Endodermal cell (in vitro differentiated cells): ENCODE measurements at regions not wholly inside any gene's neighbourhood (a gene's known extent, or its start where the extent isn't known, plus 50 kb on each side); places are given as distances from the start of the nearest gene placed in this dataset.

ENCODE experiments used
- DNase-seq: peaks from one replicate; pipeline ENCODE4 v3.0.0-alpha.2; 2017
- H3K27ac ChIP-seq: 2 replicates; pipeline ENCODE4 v1.5.1; 2013; ENCODE audit warnings: mild to moderate bottlenecking, low read depth, low read length, moderate library complexity
- H3K27me3 ChIP-seq: 2 replicates; pipeline ENCODE4 v1.6.1; 2013; ENCODE audit warnings: mild to moderate bottlenecking, low read length, moderate library complexity; ENCODE audit not compliant: insufficient read depth, control insufficient read depth, poor library complexity, severe bottlenecking
- H3K36me3 ChIP-seq: 2 replicates; pipeline ENCODE4 v1.7.0; 2013; ENCODE audit warnings: mild to moderate bottlenecking, low read length, moderate library complexity; ENCODE audit not compliant: control insufficient read depth, insufficient read depth
- H3K4me1 ChIP-seq: one replicate; pipeline ENCODE4 v1.7.0; 2013; ENCODE audit warnings: low read length; ENCODE audit not compliant: control insufficient read depth, insufficient read depth
- H3K4me3 ChIP-seq: 2 replicates; pipeline ENCODE4 v1.5.1; 2013; ENCODE audit warnings: mild to moderate bottlenecking, low read length, moderate library complexity
- H3K9ac ChIP-seq: 2 replicates; pipeline ENCODE4 v1.6.1; 2013; ENCODE audit warnings: mild to moderate bottlenecking, low read length, moderate library complexity; ENCODE audit not compliant: poor library complexity, severe bottlenecking; ENCODE audit errors: extremely low read depth
- H3K9me3 ChIP-seq: 2 replicates; pipeline ENCODE4 v1.6.1; 2013; ENCODE audit warnings: mild to moderate bottlenecking, low read length, moderate library complexity; ENCODE audit not compliant: control insufficient read depth
- H3K27ac Mint-ChIP-seq: 2 replicates; pipeline ENCODE4 v1.8.0; 2020; ENCODE audit warnings: mixed read lengths
- H3K27me3 Mint-ChIP-seq: 2 replicates; pipeline ENCODE4 v1.8.0; 2021; ENCODE audit warnings: mild to moderate bottlenecking, mixed read lengths; ENCODE audit not compliant: insufficient read depth
- H3K36me3 Mint-ChIP-seq: 2 replicates; pipeline ENCODE4 v1.8.0; 2020; ENCODE audit warnings: low read depth, mixed read lengths
- H3K4me1 Mint-ChIP-seq: 2 replicates; pipeline ENCODE4 v1.8.0; 2020; ENCODE audit warnings: mixed read lengths
- H3K4me3 Mint-ChIP-seq: 2 replicates; pipeline ENCODE4 v1.8.0; 2020; ENCODE audit warnings: mild to moderate bottlenecking, moderate library complexity, mixed read lengths
- H3K9me3 Mint-ChIP-seq: 2 replicates; pipeline ENCODE4 v1.8.0; 2020; ENCODE audit warnings: mild to moderate bottlenecking, mixed read lengths
- WGBS, 2 experiments: methylation state at CpG; one replicate each; pipeline versions ENCODE4 v1.1.5 to v1.1.7; 2013; ENCODE audit warnings: missing lambda C conversion rate in 2 of 2, mixed read lengths in 1 of 2; ENCODE audit not compliant: insufficient coverage in 1 of 2, insufficient read length in 1 of 2; 5-methylcytosine and 5-hydroxymethylcytosine counted together
- TF ChIP-seq, protein P1 (sequence below): fragments of 200-600 bp; sonication (generic); conservative IDR thresholded peaks from 2 replicates; pipeline ENCODE4 v1.5.0; 2021; ENCODE audit warnings: antibody characterized with exemption, mild to moderate bottlenecking

DNA sequence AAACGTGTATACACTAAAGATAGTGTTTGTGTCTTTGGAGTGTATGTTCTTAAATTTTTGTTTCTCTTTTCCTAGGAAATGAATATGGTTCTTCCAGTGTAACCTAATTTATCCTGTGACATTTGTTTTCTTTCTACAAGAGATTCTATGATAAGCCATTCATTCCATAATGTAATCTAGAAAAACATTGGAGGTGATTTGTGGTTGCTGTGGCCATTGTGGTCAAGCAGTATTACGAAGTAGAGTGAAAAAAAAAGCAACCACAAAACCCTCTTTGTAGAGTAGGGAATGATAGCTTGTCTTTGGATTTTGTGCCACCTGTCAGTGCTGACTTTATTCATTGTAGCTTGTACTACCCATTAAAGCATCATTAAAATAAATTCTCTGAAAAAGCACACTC is 1209.6 kb downstream of the ZPLD1 start:
- H3K4me1 ChIP-seq = no peaks in the 10 kb centered on the region
- H3K36me3 ChIP-seq = no peaks in the 10 kb centered on the region
- no peak for DNase-seq
- H3K9ac ChIP-seq = no peak overlapping the region
- no peaks in the 10 kb centered on the region for H3K9me3 ChIP-seq
- no peak overlapping the region for H3K27ac ChIP-seq
- H3K4me3 ChIP-seq = no peak overlapping the region
- WGBS, 2 experiments = 100% methylated on average over 2 of the region's 2 CpGs; no CpG with 5 or more reads in 1 of the 2 experiments
- no peak overlapping the region for H3K27ac Mint-ChIP-seq
- no peak overlapping the region for H3K4me3 Mint-ChIP-seq
- no peaks in the 10 kb centered on the region for H3K27me3 Mint-ChIP-seq
- peaks cover 3% of the 10 kb centered on the region for H3K4me1 Mint-ChIP-seq
- TF ChIP-seq, protein P1, sequence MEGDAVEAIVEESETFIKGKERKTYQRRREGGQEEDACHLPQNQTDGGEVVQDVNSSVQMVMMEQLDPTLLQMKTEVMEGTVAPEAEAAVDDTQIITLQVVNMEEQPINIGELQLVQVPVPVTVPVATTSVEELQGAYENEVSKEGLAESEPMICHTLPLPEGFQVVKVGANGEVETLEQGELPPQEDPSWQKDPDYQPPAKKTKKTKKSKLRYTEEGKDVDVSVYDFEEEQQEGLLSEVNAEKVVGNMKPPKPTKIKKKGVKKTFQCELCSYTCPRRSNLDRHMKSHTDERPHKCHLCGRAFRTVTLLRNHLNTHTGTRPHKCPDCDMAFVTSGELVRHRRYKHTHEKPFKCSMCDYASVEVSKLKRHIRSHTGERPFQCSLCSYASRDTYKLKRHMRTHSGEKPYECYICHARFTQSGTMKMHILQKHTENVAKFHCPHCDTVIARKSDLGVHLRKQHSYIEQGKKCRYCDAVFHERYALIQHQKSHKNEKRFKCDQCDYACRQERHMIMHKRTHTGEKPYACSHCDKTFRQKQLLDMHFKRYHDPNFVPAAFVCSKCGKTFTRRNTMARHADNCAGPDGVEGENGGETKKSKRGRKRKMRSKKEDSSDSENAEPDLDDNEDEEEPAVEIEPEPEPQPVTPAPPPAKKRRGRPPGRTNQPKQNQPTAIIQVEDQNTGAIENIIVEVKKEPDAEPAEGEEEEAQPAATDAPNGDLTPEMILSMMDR = no peak
- H3K36me3 Mint-ChIP-seq = no peaks in the 10 kb centered on the region
- no peaks in the 10 kb centered on the region for H3K9me3 Mint-ChIP-seq
- peaks cover 45% of the 10 kb centered on the region for H3K27me3 ChIP-seq

GRCh38 chr3:103653996-103654395 is 1219.2 kb downstream of the ZPLD1 start:
- TF ChIP-seq, protein P1 = no peak
- Mint-ChIP-seq H3K4me3 (no peak overlapping the region), H3K9me3 (no peaks in the 10 kb centered on the region), H3K27ac (no peak overlapping the region), H3K27me3 (no peaks in the 10 kb centered on the region), H3K36me3 (no peaks in the 10 kb centered on the region), H3K4me1 (peaks cover 3% of the 10 kb centered on the region)
- DNase-seq = no peak
- H3K9ac ChIP-seq = no peak overlapping the region
- WGBS, 2 experiments = 86 to 100% methylated on average over 1 of the region's 1 CpG
- no peaks in the 10 kb centered on the region for H3K36me3 ChIP-seq
- no peak overlapping the region for H3K27ac ChIP-seq
- no peak overlapping the region for H3K4me3 ChIP-seq
- no peaks in the 10 kb centered on the region for H3K9me3 ChIP-seq
- no peaks in the 10 kb centered on the region for H3K4me1 ChIP-seq
- H3K27me3 ChIP-seq = no peaks in the 10 kb centered on the region

GRCh38 chr3:103657756-103658155 is 1222.9 kb downstream of the ZPLD1 start:
- Histone ChIP-seq H3K9ac (no peak overlapping the region), H3K4me1 (no peaks in the 10 kb centered on the region), H3K9me3 (no peaks in the 10 kb centered on the region), H3K4me3 (no peak overlapping the region), H3K36me3 (no peaks in the 10 kb centered on the region), H3K27me3 (no peaks in the 10 kb centered on the region), H3K27ac (no peak overlapping the region)
- TF ChIP-seq, protein P1 = no peak
- no peak for DNase-seq
- no peaks in the 10 kb centered on the region for H3K9me3 Mint-ChIP-seq
- WGBS, 2 experiments = 89 to 90% methylated on average over 5 to 8 of the region's 8 CpGs
- H3K27me3 Mint-ChIP-seq = no peaks in the 10 kb centered on the region
- H3K4me3 Mint-ChIP-seq = no peak overlapping the region
- peaks cover 5% of the 10 kb centered on the region for H3K4me1 Mint-ChIP-seq
- no peaks in the 10 kb centered on the region for H3K36me3 Mint-ChIP-seq
- no peak overlapping the region for H3K27ac Mint-ChIP-seq
